ENCODE measurements at regions not wholly inside any gene's neighbourhood (a gene's known extent, or its start where the extent isn't known, plus 50 kb on each side); places are given as distances from the start of the nearest gene placed in this dataset.

GRCh38 chr14:81632157-81632556 lies 98.5 kb upstream of the SEL1L start:
- no peak for TF ChIP-seq POLR2AphosphoS5 (IDR thresholded peaks at IDR 0.05)
- TF ChIP-seq POLR2A (IDR thresholded peaks at IDR 0.05): no peak
- H3K4me1 ChIP-seq: no peaks in the 10 kb centered on the region
- no peaks in the 10 kb centered on the region for H3K36me3 ChIP-seq
- ATAC-seq (ENCODE audit: low FRiP score in 2 of 2) (no peak), DNase-seq (no peak)
- H3K4me3 ChIP-seq: no peak overlapping the region
- no peaks in the 10 kb centered on the region for H3K27me3 ChIP-seq
- no peak overlapping the region for H3K27ac ChIP-seq
- H3K9me3 ChIP-seq: no peaks in the 10 kb centered on the region

DNA sequence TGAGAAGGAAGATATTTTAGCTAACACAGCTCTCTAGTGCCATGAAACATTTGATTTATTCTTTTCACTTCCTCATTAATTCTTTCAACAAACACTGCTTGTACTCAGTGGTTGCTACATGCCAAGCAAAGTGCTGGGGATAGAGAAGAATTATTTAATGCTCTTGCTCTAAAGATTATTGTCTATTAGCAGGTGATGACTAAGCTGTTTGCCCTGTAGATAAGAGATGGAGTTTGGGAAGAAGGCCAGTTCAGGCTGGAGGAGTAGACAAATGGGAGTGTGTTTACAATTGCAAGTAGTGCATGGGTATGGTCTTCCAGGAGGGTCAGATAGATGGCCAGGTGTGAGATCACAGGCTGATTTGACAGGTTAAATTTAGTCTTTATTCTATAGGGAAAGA lies 99.8 kb upstream of the SEL1L start:
- Histone ChIP-seq H3K4me1 (no peaks in the 10 kb centered on the region), H3K36me3 (no peaks in the 10 kb centered on the region), H3K4me3 (no peak overlapping the region), H3K27me3 (no peaks in the 10 kb centered on the region), H3K9me3 (no peaks in the 10 kb centered on the region), H3K27ac (no peak overlapping the region)
- TF ChIP-seq POLR2A (IDR thresholded peaks at IDR 0.05): no peak
- no peak for TF ChIP-seq CTCF (IDR thresholded peaks at IDR 0.05)
- no peak for TF ChIP-seq EP300 (IDR thresholded peaks at IDR 0.05)
- TF ChIP-seq POLR2AphosphoS5 (IDR thresholded peaks at IDR 0.05): no peak
- DNase-seq (no peak), ATAC-seq (ENCODE audit: low FRiP score in 2 of 2) (no peak)

DNA sequence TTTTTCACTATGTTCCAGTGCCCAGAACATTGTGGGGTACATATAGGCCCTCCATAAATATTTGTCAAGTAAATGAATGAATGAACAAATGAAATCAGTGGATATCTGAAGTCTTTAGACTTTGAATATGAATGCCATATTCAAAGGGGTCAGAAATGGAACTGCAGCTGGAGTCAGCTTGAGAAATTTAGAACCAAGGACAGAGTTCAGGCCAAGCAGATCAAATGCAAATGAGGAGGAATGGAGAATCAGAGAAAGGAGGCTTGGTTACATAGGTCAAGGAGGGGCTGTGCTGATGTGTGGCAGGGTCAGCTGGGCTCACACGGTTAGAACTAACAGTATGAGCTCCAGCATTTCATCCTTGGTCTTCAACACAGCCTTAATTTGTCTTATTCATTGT lies 104.0 kb upstream of the SEL1L start:
- no peak overlapping the region for H3K4me3 ChIP-seq
- H3K9me3 ChIP-seq: no peaks in the 10 kb centered on the region
- H3K27me3 ChIP-seq: no peaks in the 10 kb centered on the region
- no peak for DNase-seq
- 62 to 64% methylated on average over 1 of the region's 1 CpG for WGBS, 2 donors
- ATAC-seq (ENCODE audit: low FRiP score in 2 of 2): no peak
- H3K36me3 ChIP-seq: no peaks in the 10 kb centered on the region
- H3K27ac ChIP-seq: no peak overlapping the region
- H3K4me1 ChIP-seq: no peaks in the 10 kb centered on the region
- TF ChIP-seq POLR2AphosphoS5 (IDR thresholded peaks at IDR 0.05) (no peak), CTCF (IDR thresholded peaks at IDR 0.05) (no peak), POLR2A (IDR thresholded peaks at IDR 0.05) (no peak), EP300 (IDR thresholded peaks at IDR 0.05) (no peak)

GRCh38 chr14:81638656-81639280 lies 105.1 kb upstream of the SEL1L start:
- no peak for ATAC-seq (ENCODE audit: low FRiP score in 2 of 2)
- Histone ChIP-seq H3K36me3 (no peaks in the 10 kb centered on the region), H3K9me3 (no peaks in the 10 kb centered on the region), H3K27me3 (no peaks in the 10 kb centered on the region), H3K4me1 (no peaks in the 10 kb centered on the region), H3K4me3 (no peak overlapping the region), H3K27ac (no peak overlapping the region)
- 79% methylated on average over 3 of the region's 3 CpGs for WGBS, 2 donors
- TF ChIP-seq POLR2A (IDR thresholded peaks at IDR 0.05) (no peak), EP300 (IDR thresholded peaks at IDR 0.05) (no peak), POLR2AphosphoS5 (IDR thresholded peaks at IDR 0.05) (no peak), CTCF (IDR thresholded peaks at IDR 0.05) (no peak)
- DNase-seq: no peak

- H3K4me1 ChIP-seq: no peaks in the 10 kb centered on the region
- no peaks in the 10 kb centered on the region for H3K27me3 ChIP-seq
- ATAC-seq (ENCODE audit: low FRiP score in 2 of 2) (no peak), DNase-seq (no peak)
- H3K27ac ChIP-seq: no peak overlapping the region
- 79 to 81% methylated on average over 2 of the region's 2 CpGs for WGBS, 2 donors
- TF ChIP-seq CTCF (IDR thresholded peaks at IDR 0.05): no peak
- no peak for TF ChIP-seq POLR2A (IDR thresholded peaks at IDR 0.05)
- TF ChIP-seq EP300 (IDR thresholded peaks at IDR 0.05): no peak
- TF ChIP-seq POLR2AphosphoS5 (IDR thresholded peaks at IDR 0.05): no peak
- no peak overlapping the region for H3K4me3 ChIP-seq
- no peaks in the 10 kb centered on the region for H3K36me3 ChIP-seq
- H3K9me3 ChIP-seq: no peaks in the 10 kb centered on the region
Observed at GRCh38 chr14:81653626-81654025, 120.0 kb upstream of the SEL1L start.

Measured in upper lobe of left lung (tissue), 6 donors.